Thymus (tissue), 11 donors: ENCODE measurements at regions not wholly inside any gene's neighbourhood (a gene's known extent, or its start where the extent isn't known, plus 50 kb on each side); places are given as distances from the start of the nearest gene placed in this dataset.

Source experiments
- DNase-seq, 9 donors: peaks; one replicate each; pipeline ENCODE4 v3.0.0-alpha.2; 2013; ENCODE audit warnings: low spot score in 9 of 9, low read depth in 6 of 9, missing footprints in 1 of 9
- H3K27ac ChIP-seq, 2 donors: one replicate each; pipeline ENCODE4 v1.5.1; 2013; ENCODE audit warnings: control low read depth in 1 of 2, low read depth in 1 of 2, low read length in 1 of 2, mild to moderate bottlenecking in 1 of 2, moderate library complexity in 1 of 2
- H3K27me3 ChIP-seq, 2 donors: one replicate each; pipeline ENCODE4 v1.5.1; 2013; ENCODE audit warnings: low read length in 1 of 2; ENCODE audit not compliant: control insufficient read depth in 2 of 2, insufficient read depth in 1 of 2
- H3K36me3 ChIP-seq, 2 donors: one replicate each; pipeline ENCODE4 v1.5.1; 2013; ENCODE audit warnings: low read length in 1 of 2, mild to moderate bottlenecking in 1 of 2, moderate library complexity in 1 of 2; ENCODE audit not compliant: control insufficient read depth in 2 of 2, insufficient read depth in 2 of 2
- H3K4me1 ChIP-seq, 2 donors: one replicate each; pipeline ENCODE4 v1.5.1; 2013; ENCODE audit warnings: low read length in 2 of 2; ENCODE audit not compliant: control insufficient read depth in 2 of 2, insufficient read depth in 2 of 2
- H3K4me3 ChIP-seq, 2 donors: one replicate each; pipeline ENCODE4 v1.5.1; 2013; ENCODE audit warnings: low read length in 2 of 2, control low read depth in 1 of 2, mild to moderate bottlenecking in 1 of 2
- H3K9me3 ChIP-seq, 2 donors: one replicate each; pipeline ENCODE4 v1.5.1; 2013; ENCODE audit warnings: low read length in 1 of 2, mild to moderate bottlenecking in 1 of 2; ENCODE audit not compliant: control insufficient read depth in 2 of 2, insufficient read depth in 1 of 2
- WGBS: extraction: QIAGEN DNeasy Blood & Tissue Kit; methylation state at CpG from one replicate; pipeline ENCODE4 v1.1.7; 2013; 5-methylcytosine and 5-hydroxymethylcytosine counted together
- donor health status: healthy.

DNA sequence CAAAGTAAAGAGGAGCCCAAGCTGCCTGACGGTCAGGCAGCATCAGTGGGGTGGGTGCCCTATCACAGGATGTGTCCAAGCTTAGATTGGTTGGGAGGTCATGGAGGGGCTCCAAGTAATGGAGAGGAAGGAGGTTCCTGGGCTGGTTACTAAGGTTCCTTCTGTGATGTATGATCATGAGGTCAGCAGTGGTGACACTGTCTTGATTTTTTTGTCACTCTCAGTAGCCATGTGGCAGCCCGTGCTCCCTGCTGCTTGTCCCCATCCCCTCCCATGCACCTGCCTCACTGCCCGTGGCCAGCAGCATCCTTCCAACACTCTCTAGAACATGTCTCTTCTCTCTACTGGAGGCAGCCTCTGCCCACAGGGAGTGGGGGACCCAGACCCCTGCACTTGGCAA, 261.7 kb downstream of the TLE3 start:
- H3K9me3 ChIP-seq = no peaks in the 10 kb centered on the region
- H3K36me3 ChIP-seq = no peaks in the 10 kb centered on the region
- no peaks in the 10 kb centered on the region for H3K27me3 ChIP-seq
- 95% methylated on average over 3 of the region's 3 CpGs for WGBS
- no peak for DNase-seq
- peaks cover 0 to 3% of the 10 kb centered on the region in 2 donors for H3K4me1 ChIP-seq
- H3K27ac ChIP-seq = no peak overlapping the region
- no peak overlapping the region for H3K4me3 ChIP-seq

DNA sequence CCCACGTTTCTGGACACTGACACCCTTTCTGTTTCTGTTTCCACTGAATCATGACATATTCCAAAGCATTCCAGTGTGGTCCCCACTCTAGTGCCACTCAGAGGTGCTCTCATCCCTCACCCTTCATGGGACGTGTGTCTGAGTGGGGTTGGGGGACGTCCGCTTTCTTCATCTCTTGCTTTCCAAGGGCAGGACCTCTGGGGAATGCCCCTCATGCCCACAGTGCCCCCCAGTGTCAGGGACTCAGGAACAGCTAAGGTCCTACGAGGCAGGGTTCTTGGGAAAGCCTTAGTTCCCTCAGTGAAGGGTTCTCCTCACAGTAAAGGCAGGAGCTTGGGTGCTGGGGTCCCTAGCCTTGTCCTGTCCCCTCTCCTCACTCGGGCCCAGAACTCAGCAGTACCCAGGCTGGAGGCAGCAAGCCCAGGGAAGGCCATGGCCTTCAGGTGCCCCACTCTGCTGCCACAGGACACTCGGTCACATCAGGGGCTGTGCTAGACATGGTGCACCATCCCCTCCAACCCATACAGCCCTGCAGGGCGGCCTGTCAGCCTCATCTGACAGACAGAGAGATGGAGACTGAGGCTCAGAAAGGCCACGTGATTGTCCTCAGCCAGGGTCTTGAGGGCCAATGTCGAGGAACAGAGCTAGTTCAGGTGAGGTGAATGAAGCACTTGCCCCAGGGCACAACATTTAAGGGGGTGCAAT, 261.0 kb downstream of the TLE3 start:
- Histone ChIP-seq H3K36me3 (no peaks in the 10 kb centered on the region), H3K4me3 (no peak overlapping the region), H3K27ac (no peak overlapping the region), H3K27me3 (peaks cover 0 to 2% of the 10 kb centered on the region in 2 donors), H3K9me3 (no peaks in the 10 kb centered on the region), H3K4me1 (peaks cover 0 to 3% of the 10 kb centered on the region in 2 donors)
- 89% methylated on average over 10 of the region's 10 CpGs for WGBS
- DNase-seq = no peak

DNA sequence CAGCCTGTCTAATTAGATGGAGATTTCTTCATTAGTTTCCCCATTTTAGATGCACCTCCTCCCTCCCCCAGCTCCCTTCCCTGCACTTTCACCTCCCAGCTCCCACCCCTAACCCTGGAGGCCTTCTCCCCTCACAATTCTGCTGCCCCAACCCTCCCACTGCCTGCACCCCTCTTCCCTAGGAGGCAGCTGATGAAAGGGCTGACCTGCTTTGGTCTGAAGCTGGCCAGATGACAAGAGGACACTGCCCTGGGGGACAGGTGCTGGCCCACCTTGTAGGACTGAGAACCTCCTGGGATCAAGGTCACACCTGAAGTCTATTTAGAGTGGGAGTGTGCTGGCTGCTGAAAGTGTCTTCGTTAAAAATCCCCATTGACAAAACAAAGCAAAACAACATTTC, 259.4 kb downstream of the TLE3 start:
- no peaks in the 10 kb centered on the region for H3K36me3 ChIP-seq
- no peak overlapping the region for H3K4me3 ChIP-seq
- peaks cover 0 to 3% of the 10 kb centered on the region in 2 donors for H3K4me1 ChIP-seq
- DNase-seq = no peak
- H3K9me3 ChIP-seq = no peaks in the 10 kb centered on the region
- no peak overlapping the region for H3K27ac ChIP-seq
- 96% methylated on average over 1 of the region's 1 CpG for WGBS
- peaks cover 0 to 2% of the 10 kb centered on the region in 2 donors for H3K27me3 ChIP-seq

DNA sequence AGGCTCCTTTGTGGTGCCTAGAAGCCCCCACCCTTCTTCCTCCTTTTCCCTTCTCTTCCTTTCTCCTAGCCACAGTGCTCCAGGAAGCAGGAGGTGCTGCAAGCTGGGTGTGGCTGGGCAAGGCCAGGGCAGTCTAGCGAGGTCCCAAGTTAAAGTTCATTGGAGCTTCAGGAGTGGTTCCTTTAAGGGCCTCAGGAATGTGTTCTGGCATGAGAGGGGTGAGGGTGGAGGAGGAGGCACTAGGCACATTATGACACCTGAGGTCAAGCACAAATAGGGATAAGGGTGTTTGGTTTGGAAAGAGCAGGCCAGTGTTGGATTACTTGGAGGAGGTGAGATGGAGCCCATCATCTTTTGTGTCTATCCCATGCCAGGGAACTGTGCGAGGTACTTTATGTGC, 258.7 kb downstream of the TLE3 start:
- 97% methylated on average over 2 of the region's 2 CpGs for WGBS
- Histone ChIP-seq H3K4me1 (peaks cover 0 to 3% of the 10 kb centered on the region in 2 donors), H3K4me3 (no peak overlapping the region), H3K9me3 (no peaks in the 10 kb centered on the region), H3K27ac (no peak overlapping the region), H3K36me3 (no peaks in the 10 kb centered on the region), H3K27me3 (peaks cover 0 to 6% of the 10 kb centered on the region in 2 donors)
- DNase-seq = no peak

- H3K36me3 ChIP-seq = no peaks in the 10 kb centered on the region
These were observed 256.4 kb downstream of the TLE3 start for GRCh38 chr15:69841113-69841828.

DNA sequence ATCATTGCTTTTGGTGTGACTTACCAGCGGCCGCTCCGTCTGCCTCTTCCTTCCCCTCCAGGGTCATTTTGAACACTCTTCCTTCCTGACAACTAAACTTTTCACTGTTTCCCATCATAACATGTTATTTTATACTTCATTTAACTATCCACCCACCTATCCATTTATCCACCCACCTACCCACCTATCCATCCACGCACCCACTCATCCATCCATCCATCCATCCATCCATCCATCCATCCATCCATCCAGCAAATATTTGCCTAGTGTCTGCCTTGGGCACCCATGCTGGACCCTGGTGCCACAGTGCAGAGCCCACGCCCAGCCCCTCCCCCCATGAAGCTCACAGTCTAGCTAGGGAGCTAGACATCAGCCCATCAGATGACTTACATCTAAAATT, 254.9 kb downstream of the TLE3 start:
- no peak for DNase-seq
- 88% methylated on average over 5 of the region's 5 CpGs for WGBS
- Histone ChIP-seq H3K4me1 (no peaks in the 10 kb centered on the region), H3K9me3 (no peaks in the 10 kb centered on the region), H3K36me3 (no peaks in the 10 kb centered on the region), H3K4me3 (no peak overlapping the region), H3K27ac (no peak overlapping the region), H3K27me3 (peaks cover 0 to 7% of the 10 kb centered on the region in 2 donors)

More at GRCh38 chr15:69841113-69841828, 256.4 kb downstream of the TLE3 start:
- no peaks in the 10 kb centered on the region for H3K9me3 ChIP-seq
- 97% methylated on average over 21 of the region's 21 CpGs for WGBS
- no peak for DNase-seq
- no peaks in the 10 kb centered on the region for H3K4me1 ChIP-seq
- H3K4me3 ChIP-seq = no peak overlapping the region
- no peak overlapping the region for H3K27ac ChIP-seq
- H3K27me3 ChIP-seq = peaks cover 0 to 7% of the 10 kb centered on the region in 2 donors

DNA sequence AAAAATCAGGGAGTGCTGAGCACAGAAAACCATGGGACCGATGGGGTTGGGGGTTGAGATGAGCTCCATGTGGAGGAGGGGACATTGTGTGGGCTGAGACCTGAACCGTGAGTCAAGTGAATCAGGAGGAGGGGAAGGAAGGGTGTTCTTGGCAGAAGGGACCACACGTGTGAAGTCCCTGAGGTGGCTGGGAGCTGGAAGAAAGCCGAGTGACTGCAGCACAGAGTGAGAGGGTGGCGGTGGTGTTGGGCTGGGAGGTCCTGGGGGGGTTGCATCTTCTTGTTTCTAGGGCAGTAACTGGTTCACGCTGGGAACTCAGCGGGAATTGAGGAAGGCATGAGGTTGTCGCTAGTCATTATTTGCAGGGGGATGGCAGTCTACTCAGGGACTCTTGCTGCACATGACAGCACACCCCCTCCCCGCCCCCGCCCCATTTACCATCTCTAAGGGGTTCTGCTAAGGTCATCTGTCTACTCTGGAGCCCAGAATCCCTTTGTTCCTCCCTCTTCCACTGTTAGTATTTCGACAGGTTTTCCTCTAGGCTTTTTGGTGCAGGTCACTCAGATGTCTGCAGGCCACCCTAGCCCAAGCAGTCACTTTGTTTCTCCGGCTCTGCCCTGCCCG, 254.3 kb downstream of the TLE3 start:
- no peak for DNase-seq
- 91% methylated on average over 13 of the region's 13 CpGs for whole genome bisulfite sequencing
- Histone ChIP-seq H3K4me1 (no peaks in the 10 kb centered on the region), H3K27ac (no peak overlapping the region), H3K9me3 (no peaks in the 10 kb centered on the region), H3K36me3 (no peaks in the 10 kb centered on the region), H3K27me3 (peaks cover 0 to 7% of the 10 kb centered on the region in 2 donors), H3K4me3 (no peak overlapping the region)

- 93% methylated on average over 10 of the region's 10 CpGs for WGBS
- Histone ChIP-seq H3K36me3 (no peaks in the 10 kb centered on the region), H3K27me3 (peaks cover 0 to 7% of the 10 kb centered on the region in 2 donors), H3K27ac (no peak overlapping the region), H3K9me3 (no peaks in the 10 kb centered on the region), H3K4me1 (no peaks in the 10 kb centered on the region), H3K4me3 (no peak overlapping the region)
- DNase-seq = no peak
These were observed 253.8 kb downstream of the TLE3 start for GRCh38 chr15:69843900-69844304.

DNA sequence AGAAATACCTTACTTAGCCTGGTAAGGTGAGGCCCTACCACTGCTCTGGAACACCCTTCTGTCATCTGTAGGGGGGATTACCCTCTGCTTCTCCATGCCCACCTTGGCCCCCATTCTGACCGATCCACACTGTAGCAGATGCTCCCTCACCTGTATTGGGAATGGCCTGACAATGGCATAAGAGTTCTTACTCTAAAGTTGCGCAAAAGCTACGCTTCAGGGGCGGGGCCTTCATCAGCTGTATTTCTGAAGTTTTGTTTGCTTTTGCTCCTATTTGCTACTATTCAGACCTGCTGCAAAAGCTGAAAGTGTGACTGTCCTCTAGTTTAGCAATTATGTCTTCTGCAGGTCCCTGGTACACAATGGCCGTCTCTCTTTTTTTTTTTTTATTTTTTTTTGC, 252.6 kb downstream of the TLE3 start:
- Histone ChIP-seq H3K9me3 (no peaks in the 10 kb centered on the region), H3K4me3 (no peak overlapping the region), H3K36me3 (no peaks in the 10 kb centered on the region), H3K27me3 (peaks cover 0 to 7% of the 10 kb centered on the region in 2 donors), H3K4me1 (no peaks in the 10 kb centered on the region), H3K27ac (no peak overlapping the region)
- 97% methylated on average over 5 of the region's 5 CpGs for WGBS
- no peak for DNase-seq
